HEK293 (cell line): ENCODE measurements at regions not wholly inside any gene's neighbourhood (a gene's known extent, or its start where the extent isn't known, plus 50 kb on each side); places are given as distances from the start of the nearest gene placed in this dataset.

Experiments
- CTCF ChIA-PET: fragments of 350-600 bp; formaldehyde crosslinking; extraction: SDS; loops from one replicate; lab custom pipeline; 2021; ENCODE audit warnings: antibody characterized with exemption; lab: Yijun Ruan, JAX
- POLR2A ChIA-PET: fragments of 300-600 bp; formaldehyde crosslinking; extraction: SDS; loops from one replicate; lab custom pipeline; 2020; ENCODE audit warnings: antibody characterized with exemption, inconsistent platforms; lab: Yijun Ruan, JAX
- H3K27ac ChIP-seq: fragments of 200-500 bp; sonication (Bioruptor generic); 2 replicates; pipeline ENCODE4 v1.5.1; 2014; ENCODE audit warnings: low read depth, low read length, control low read depth, inconsistent platforms; ENCODE audit errors: extremely low read depth
- H3K36me3 ChIP-seq, 2 experiments: fragments of 200-500 bp in 1 of 2; sonication (Bioruptor generic) in 1 of 2; 1 replicate in 1 of 2; 2 replicates in 1 of 2; pipeline ENCODE4 v1.5.1; 2014 to 2017; ENCODE audit warnings: inconsistent platforms in 2 of 2, low read length in 2 of 2; ENCODE audit not compliant: control insufficient read depth in 2 of 2, insufficient read depth in 1 of 2
- H3K4me1 ChIP-seq: fragments of 200-500 bp; sonication (Bioruptor generic); 2 replicates; pipeline ENCODE4 v1.5.1; 2014; ENCODE audit warnings: mild to moderate bottlenecking, low read length, inconsistent platforms; ENCODE audit not compliant: control insufficient read depth, insufficient read depth
- H3K4me3 ChIP-seq: 2 replicates; pipeline ENCODE4 v1.5.1; 2011; ENCODE audit warnings: low read depth, mild to moderate bottlenecking, control low read depth, low read length, moderate library complexity
- H3K9me3 ChIP-seq: fragments of 200-500 bp; sonication (Bioruptor generic); 2 replicates; pipeline ENCODE4 v1.5.1; 2014; ENCODE audit warnings: low read depth, low read length, inconsistent platforms; ENCODE audit not compliant: control insufficient read depth, insufficient read depth
- AEBP2 ChIP-seq: fragments of 450-650 bp; formaldehyde crosslinking; IDR thresholded peaks from 2 replicates; pipeline ENCODE4 v1.5.1; 2016; ENCODE audit warnings: missing biosample characterization, missing genetic modification characterization, borderline replicate concordance
- KLF16 ChIP-seq: fragments of 450-650 bp; formaldehyde crosslinking; IDR thresholded peaks from 2 replicates; pipeline ENCODE4 v1.5.1; 2017; ENCODE audit warnings: missing biosample characterization, missing genetic modification characterization
- KLF8 ChIP-seq: fragments of 450-650 bp; formaldehyde crosslinking; IDR thresholded peaks from 2 replicates; pipeline ENCODE4 v1.5.1; 2016; ENCODE audit warnings: missing biosample characterization, missing genetic modification characterization
- PRDM6 ChIP-seq: fragments of 450-650 bp; formaldehyde crosslinking; IDR thresholded peaks from 2 replicates; pipeline ENCODE4 v1.5.1; 2017; ENCODE audit warnings: missing biosample characterization, missing genetic modification characterization
- SCRT2 ChIP-seq: fragments of 450-650 bp; formaldehyde crosslinking; IDR thresholded peaks from 2 replicates; pipeline ENCODE4 v1.5.1; 2016; ENCODE audit warnings: missing biosample characterization, missing genetic modification characterization
- ZNF19 ChIP-seq: fragments of 450-650 bp; formaldehyde crosslinking; IDR thresholded peaks from 2 replicates; pipeline ENCODE4; 2016; ENCODE audit warnings: missing biosample characterization, missing genetic modification characterization, low read depth
- ZNF24 ChIP-seq: fragments of 450-650 bp; formaldehyde crosslinking; IDR thresholded peaks from 2 replicates; pipeline ENCODE4 v1.5.1; 2016; ENCODE audit warnings: missing biosample characterization, missing genetic modification characterization
- ZNF324 ChIP-seq: fragments of 450-650 bp; formaldehyde crosslinking; IDR thresholded peaks from 2 replicates; pipeline ENCODE4 v1.5.1; 2016; ENCODE audit warnings: missing biosample characterization, missing genetic modification characterization
- ZNF366 ChIP-seq: fragments of 450-650 bp; formaldehyde crosslinking; conservative IDR thresholded peaks from 2 replicates; pipeline ENCODE4 v1.5.1; 2016; ENCODE audit warnings: missing biosample characterization, missing genetic modification characterization
- ZNF473 ChIP-seq: fragments of 450-650 bp; formaldehyde crosslinking; IDR thresholded peaks from 2 replicates; pipeline ENCODE4 v1.5.1; 2017; ENCODE audit warnings: missing biosample characterization, missing genetic modification characterization
- ZNF529 ChIP-seq: fragments of 450-650 bp; formaldehyde crosslinking; IDR thresholded peaks from 2 replicates; pipeline ENCODE4 v1.5.1; 2017; ENCODE audit warnings: missing genetic modification characterization, missing biosample characterization; ENCODE audit not compliant: insufficient replicate concordance
- ZNF530 ChIP-seq: fragments of 450-650 bp; formaldehyde crosslinking; IDR thresholded peaks from 2 replicates; pipeline ENCODE4 v1.5.1; 2016; ENCODE audit warnings: low read depth, missing biosample characterization, missing genetic modification characterization
- ZNF561 ChIP-seq: fragments of 450-650 bp; IDR thresholded peaks from 2 replicates; pipeline ENCODE4 v1.5.1; 2018; ENCODE audit warnings: missing biosample characterization, missing genetic modification characterization, borderline replicate concordance
- TF ChIP-seq, protein P1 (sequence below): fragments of 450-650 bp; formaldehyde crosslinking; IDR thresholded peaks from 2 replicates; pipeline ENCODE4 v1.5.1; 2016; ENCODE audit warnings: missing biosample characterization, missing genetic modification characterization, borderline replicate concordance
- TF ChIP-seq, protein P2 (sequence below): fragments of 450-650 bp; formaldehyde crosslinking; IDR thresholded peaks from 2 replicates; pipeline ENCODE4 v1.5.1; 2016; ENCODE audit warnings: missing biosample characterization, missing genetic modification characterization
- TF ChIP-seq, protein P3 (sequence below): fragments of 450-650 bp; formaldehyde crosslinking; IDR thresholded peaks from 2 replicates; pipeline ENCODE4 v1.5.1; 2017; ENCODE audit warnings: missing biosample characterization, missing genetic modification characterization
- TF ChIP-seq, protein P4 (sequence below): fragments of 450-650 bp; IDR thresholded peaks from 2 replicates; pipeline ENCODE4 v1.5.1; 2018; ENCODE audit warnings: missing biosample characterization, missing genetic modification characterization

DNA sequence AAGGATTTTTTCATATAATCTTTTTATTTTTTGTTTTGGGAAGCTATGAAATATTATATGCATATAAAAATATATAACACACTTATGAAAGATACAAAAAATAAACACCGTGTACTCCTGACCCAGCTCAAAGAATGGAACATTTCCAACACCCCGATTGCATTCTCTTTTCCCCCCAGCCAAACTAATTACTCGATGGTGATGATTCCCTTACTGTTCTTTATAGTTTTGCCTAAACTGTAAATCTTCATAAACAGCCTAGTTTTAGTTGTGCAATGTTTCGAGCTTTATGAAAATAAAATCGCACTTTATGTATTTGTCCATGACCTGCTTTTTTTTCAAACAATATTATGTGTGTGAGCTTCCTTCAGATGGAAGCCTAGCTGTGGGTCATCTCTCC lies 352.0 kb upstream of the KAZN start (continued):
- TF ChIP-seq, protein P1, sequence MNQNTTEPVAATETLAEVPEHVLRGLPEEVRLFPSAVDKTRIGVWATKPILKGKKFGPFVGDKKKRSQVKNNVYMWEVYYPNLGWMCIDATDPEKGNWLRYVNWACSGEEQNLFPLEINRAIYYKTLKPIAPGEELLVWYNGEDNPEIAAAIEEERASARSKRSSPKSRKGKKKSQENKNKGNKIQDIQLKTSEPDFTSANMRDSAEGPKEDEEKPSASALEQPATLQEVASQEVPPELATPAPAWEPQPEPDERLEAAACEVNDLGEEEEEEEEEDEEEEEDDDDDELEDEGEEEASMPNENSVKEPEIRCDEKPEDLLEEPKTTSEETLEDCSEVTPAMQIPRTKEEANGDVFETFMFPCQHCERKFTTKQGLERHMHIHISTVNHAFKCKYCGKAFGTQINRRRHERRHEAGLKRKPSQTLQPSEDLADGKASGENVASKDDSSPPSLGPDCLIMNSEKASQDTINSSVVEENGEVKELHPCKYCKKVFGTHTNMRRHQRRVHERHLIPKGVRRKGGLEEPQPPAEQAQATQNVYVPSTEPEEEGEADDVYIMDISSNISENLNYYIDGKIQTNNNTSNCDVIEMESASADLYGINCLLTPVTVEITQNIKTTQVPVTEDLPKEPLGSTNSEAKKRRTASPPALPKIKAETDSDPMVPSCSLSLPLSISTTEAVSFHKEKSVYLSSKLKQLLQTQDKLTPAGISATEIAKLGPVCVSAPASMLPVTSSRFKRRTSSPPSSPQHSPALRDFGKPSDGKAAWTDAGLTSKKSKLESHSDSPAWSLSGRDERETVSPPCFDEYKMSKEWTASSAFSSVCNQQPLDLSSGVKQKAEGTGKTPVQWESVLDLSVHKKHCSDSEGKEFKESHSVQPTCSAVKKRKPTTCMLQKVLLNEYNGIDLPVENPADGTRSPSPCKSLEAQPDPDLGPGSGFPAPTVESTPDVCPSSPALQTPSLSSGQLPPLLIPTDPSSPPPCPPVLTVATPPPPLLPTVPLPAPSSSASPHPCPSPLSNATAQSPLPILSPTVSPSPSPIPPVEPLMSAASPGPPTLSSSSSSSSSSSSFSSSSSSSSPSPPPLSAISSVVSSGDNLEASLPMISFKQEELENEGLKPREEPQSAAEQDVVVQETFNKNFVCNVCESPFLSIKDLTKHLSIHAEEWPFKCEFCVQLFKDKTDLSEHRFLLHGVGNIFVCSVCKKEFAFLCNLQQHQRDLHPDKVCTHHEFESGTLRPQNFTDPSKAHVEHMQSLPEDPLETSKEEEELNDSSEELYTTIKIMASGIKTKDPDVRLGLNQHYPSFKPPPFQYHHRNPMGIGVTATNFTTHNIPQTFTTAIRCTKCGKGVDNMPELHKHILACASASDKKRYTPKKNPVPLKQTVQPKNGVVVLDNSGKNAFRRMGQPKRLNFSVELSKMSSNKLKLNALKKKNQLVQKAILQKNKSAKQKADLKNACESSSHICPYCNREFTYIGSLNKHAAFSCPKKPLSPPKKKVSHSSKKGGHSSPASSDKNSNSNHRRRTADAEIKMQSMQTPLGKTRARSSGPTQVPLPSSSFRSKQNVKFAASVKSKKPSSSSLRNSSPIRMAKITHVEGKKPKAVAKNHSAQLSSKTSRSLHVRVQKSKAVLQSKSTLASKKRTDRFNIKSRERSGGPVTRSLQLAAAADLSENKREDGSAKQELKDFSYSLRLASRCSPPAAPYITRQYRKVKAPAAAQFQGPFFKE (tag by site-specific recombination) = no peak
- no peak for TF ChIP-seq ZNF24
- no peak for TF ChIP-seq ZNF530
- TF ChIP-seq ZNF19 (tag by site-specific recombination) = no peak
- no peak for TF ChIP-seq ZNF529 (tag by site-specific recombination)
- TF ChIP-seq AEBP2 (tag by site-specific recombination) = no peak
- TF ChIP-seq ZNF561 (tag by site-specific recombination) = no peak

- Histone ChIP-seq H3K4me3 (no peak overlapping the region), H3K27ac (no peak overlapping the region), H3K36me3 (no peaks in the 10 kb centered on the region), H3K4me1 (no peaks in the 10 kb centered on the region), H3K9me3 (no peaks in the 10 kb centered on the region)
- ChIA-PET POLR2A (no interaction called here), CTCF (no interaction called here)
- TF ChIP-seq PRDM6 (no peak), SCRT2 (no peak), KLF8 (tag by site-specific recombination) (no peak), ZNF324 (tag by site-specific recombination) (no peak), ZNF366 (no peak), KLF16 (tag by site-specific recombination) (no peak), ZNF473 (tag by site-specific recombination) (no peak)
- TF ChIP-seq, protein P1 (tag by site-specific recombination) = no peak
- TF ChIP-seq, protein P2, sequence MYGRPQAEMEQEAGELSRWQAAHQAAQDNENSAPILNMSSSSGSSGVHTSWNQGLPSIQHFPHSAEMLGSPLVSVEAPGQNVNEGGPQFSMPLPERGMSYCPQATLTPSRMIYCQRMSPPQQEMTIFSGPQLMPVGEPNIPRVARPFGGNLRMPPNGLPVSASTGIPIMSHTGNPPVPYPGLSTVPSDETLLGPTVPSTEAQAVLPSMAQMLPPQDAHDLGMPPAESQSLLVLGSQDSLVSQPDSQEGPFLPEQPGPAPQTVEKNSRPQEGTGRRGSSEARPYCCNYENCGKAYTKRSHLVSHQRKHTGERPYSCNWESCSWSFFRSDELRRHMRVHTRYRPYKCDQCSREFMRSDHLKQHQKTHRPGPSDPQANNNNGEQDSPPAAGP (tag by site-specific recombination) = no peak
- TF ChIP-seq, protein P3, sequence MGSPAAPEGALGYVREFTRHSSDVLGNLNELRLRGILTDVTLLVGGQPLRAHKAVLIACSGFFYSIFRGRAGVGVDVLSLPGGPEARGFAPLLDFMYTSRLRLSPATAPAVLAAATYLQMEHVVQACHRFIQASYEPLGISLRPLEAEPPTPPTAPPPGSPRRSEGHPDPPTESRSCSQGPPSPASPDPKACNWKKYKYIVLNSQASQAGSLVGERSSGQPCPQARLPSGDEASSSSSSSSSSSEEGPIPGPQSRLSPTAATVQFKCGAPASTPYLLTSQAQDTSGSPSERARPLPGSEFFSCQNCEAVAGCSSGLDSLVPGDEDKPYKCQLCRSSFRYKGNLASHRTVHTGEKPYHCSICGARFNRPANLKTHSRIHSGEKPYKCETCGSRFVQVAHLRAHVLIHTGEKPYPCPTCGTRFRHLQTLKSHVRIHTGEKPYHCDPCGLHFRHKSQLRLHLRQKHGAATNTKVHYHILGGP (tag by site-specific recombination) = no peak
- TF ChIP-seq, protein P4, sequence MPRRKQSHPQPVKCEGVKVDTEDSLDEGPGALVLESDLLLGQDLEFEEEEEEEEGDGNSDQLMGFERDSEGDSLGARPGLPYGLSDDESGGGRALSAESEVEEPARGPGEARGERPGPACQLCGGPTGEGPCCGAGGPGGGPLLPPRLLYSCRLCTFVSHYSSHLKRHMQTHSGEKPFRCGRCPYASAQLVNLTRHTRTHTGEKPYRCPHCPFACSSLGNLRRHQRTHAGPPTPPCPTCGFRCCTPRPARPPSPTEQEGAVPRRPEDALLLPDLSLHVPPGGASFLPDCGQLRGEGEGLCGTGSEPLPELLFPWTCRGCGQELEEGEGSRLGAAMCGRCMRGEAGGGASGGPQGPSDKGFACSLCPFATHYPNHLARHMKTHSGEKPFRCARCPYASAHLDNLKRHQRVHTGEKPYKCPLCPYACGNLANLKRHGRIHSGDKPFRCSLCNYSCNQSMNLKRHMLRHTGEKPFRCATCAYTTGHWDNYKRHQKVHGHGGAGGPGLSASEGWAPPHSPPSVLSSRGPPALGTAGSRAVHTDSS (tag by site-specific recombination) = no peak
Observed at GRCh38 chr1:14247666-14248065, 350.8 kb upstream of the KAZN start.
